H1 (cell line): ENCODE measurements at regions not wholly inside any gene's neighbourhood (a gene's known extent, or its start where the extent isn't known, plus 50 kb on each side); places are given as distances from the start of the nearest gene placed in this dataset.

Experiments used
- CTCF ChIA-PET: fragments of 300-600 bp; sonication (Branson Sonifier 250); formaldehyde crosslinking; loops from one replicate; lab custom pipeline; 2021; ENCODE audit not compliant: partially characterized antibody; lab: Charles Lee
- POLR2A ChIA-PET: fragments of 300-600 bp; sonication (Branson Sonifier 250); formaldehyde crosslinking; loops from one replicate; lab custom pipeline; 2021; ENCODE audit warnings: inconsistent platforms; ENCODE audit not compliant: partially characterized antibody; lab: Charles Lee
- DNase-seq, 2 experiments: peaks; one replicate each; pipeline versions ENCODE4 v3.0.0 to v3.0.0-alpha.2; 2010 to 2022; ENCODE audit warnings: low spot score in 2 of 2, low read depth in 1 of 2, mixed read lengths in 1 of 2
- FAIRE-seq: peaks from 2 replicates; lab custom pipeline; 2011; peaks lifted over from hg19 to GRCh38; lab: Jason Lieb, UNC
- H2AFZ ChIP-seq: 2 replicates; pipeline ENCODE4 v1.8.1; 2012; ENCODE audit warnings: low read length, inconsistent platforms
- H2AK5ac ChIP-seq: 2 replicates; pipeline ENCODE4 v1.6.1; 2013; ENCODE audit warnings: low read depth, low read length
- H2BK120ac ChIP-seq: replicated peaks from 2 replicates; pipeline ENCODE3; 2013; ENCODE audit warnings: low read depth, low read length, inconsistent platforms
- H2BK12ac ChIP-seq: 2 replicates; pipeline ENCODE4 v1.6.1; 2013; ENCODE audit warnings: low read depth, low read length
- H2BK15ac ChIP-seq: 2 replicates; pipeline ENCODE4 v1.6.1; 2013; ENCODE audit warnings: low read length
- H2BK20ac ChIP-seq: 2 replicates; pipeline ENCODE4 v1.6.1; 2013; ENCODE audit warnings: low read length
- H2BK5ac ChIP-seq: 2 replicates; pipeline ENCODE4 v1.6.1; 2013; ENCODE audit warnings: low read depth, low read length
- H3K14ac ChIP-seq: 2 replicates; pipeline ENCODE4 v1.6.1; 2013; ENCODE audit warnings: inconsistent platforms; ENCODE audit not compliant: insufficient read length
- H3K18ac ChIP-seq: 2 replicates; pipeline ENCODE4 v1.6.1; 2013; ENCODE audit warnings: low read length; ENCODE audit errors: extremely low read depth
- H3K23ac ChIP-seq: 2 replicates; pipeline ENCODE4 v1.6.1; 2013; ENCODE audit warnings: inconsistent platforms; ENCODE audit not compliant: insufficient read length
- H3K23me2 ChIP-seq: 2 replicates; pipeline ENCODE4 v1.6.1; 2013; ENCODE audit warnings: low read depth, low read length
- H3K27ac ChIP-seq: 2 replicates; pipeline ENCODE4 v1.6.1; 2011; ENCODE audit warnings: low read depth, low read length, inconsistent platforms
- H3K27me3 ChIP-seq, 4 experiments: replicated peaks in 1 of 4; 1 replicate in 1 of 4; 2 replicates in 3 of 4; pipeline versions ENCODE4 v1.6.1 to v1.8.1; 2011 to 2013; ENCODE audit warnings: low read length in 3 of 4, mild to moderate bottlenecking in 3 of 4, inconsistent platforms in 2 of 4, mixed read lengths in 2 of 4, moderate library complexity in 1 of 4; ENCODE audit not compliant: control insufficient read depth in 3 of 4, insufficient read depth in 3 of 4; ENCODE audit errors: extremely low read depth in 1 of 4
- H3K36me3 ChIP-seq, 4 experiments: 2 replicates each; pipeline versions ENCODE4 v1.6.1 to v1.8.1; 2011 to 2013; ENCODE audit warnings: mild to moderate bottlenecking in 4 of 4, low read length in 3 of 4, moderate library complexity in 2 of 4, control low read depth in 1 of 4, inconsistent platforms in 1 of 4; ENCODE audit not compliant: insufficient read depth in 4 of 4, control insufficient read depth in 2 of 4
- H3K4ac ChIP-seq: replicated peaks from 2 replicates; pipeline ENCODE3; 2013; ENCODE audit warnings: low read length, low read depth, mixed read lengths, inconsistent platforms; ENCODE audit not compliant: insufficient read length
- H3K4me1 ChIP-seq, 4 experiments: replicated peaks in 1 of 4; 1 replicate in 1 of 4; 2 replicates in 3 of 4; pipeline versions ENCODE4 v1.6.1 to v1.8.1; 2011 to 2013; ENCODE audit warnings: low read length in 3 of 4, inconsistent platforms in 2 of 4, mixed read lengths in 1 of 4; ENCODE audit not compliant: insufficient read depth in 4 of 4, control insufficient read depth in 3 of 4
- H3K4me2 ChIP-seq, 2 experiments: 2 replicates each; pipeline versions ENCODE4 v1.6.1 to v1.8.1; 2011 to 2013; ENCODE audit warnings: low read depth in 2 of 2, low read length in 2 of 2, control low read depth in 1 of 2, inconsistent platforms in 1 of 2, mild to moderate bottlenecking in 1 of 2; ENCODE audit not compliant: insufficient read depth in 1 of 2
- H3K4me3 ChIP-seq, 4 experiments: fragments of 200-600, 300-600 bp in 1 of 4; sonication (generic), shearing (Covaris generic), sonication (Bioruptor Twin) in 1 of 4; 2 replicates each; pipeline versions ENCODE4 v1.5.1 to v1.8.1; 2011 to 2016; ENCODE audit warnings: low read length in 4 of 4, low read depth in 3 of 4, control low read depth in 2 of 4, inconsistent platforms in 2 of 4, mild to moderate bottlenecking in 2 of 4, mixed read lengths in 1 of 4, moderate library complexity in 1 of 4; ENCODE audit not compliant: insufficient read depth in 2 of 4; ENCODE audit errors: extremely low read depth in 1 of 4
- H3K56ac ChIP-seq: replicated peaks from 2 replicates; pipeline ENCODE3; 2013; ENCODE audit warnings: low read depth, mild to moderate bottlenecking, mixed read lengths, low read length, inconsistent platforms; ENCODE audit not compliant: insufficient read length
- H3K79me1 ChIP-seq: 2 replicates; pipeline ENCODE4 v1.6.1; 2013; ENCODE audit warnings: low read depth, low read length, control low read depth
- H3K79me2 ChIP-seq, 2 experiments: 2 replicates each; pipeline versions ENCODE4 v1.6.1 to v1.8.1; 2012 to 2013; ENCODE audit warnings: low read length in 2 of 2, mild to moderate bottlenecking in 2 of 2, inconsistent platforms in 1 of 2; ENCODE audit not compliant: insufficient read depth in 2 of 2, control insufficient read depth in 1 of 2
- H3K9ac ChIP-seq, 4 experiments: replicated peaks in 1 of 4; 1 replicate in 1 of 4; 2 replicates in 3 of 4; pipeline versions ENCODE4 v1.6.1 to v1.8.1; 2011 to 2013; ENCODE audit warnings: low read depth in 3 of 4, low read length in 3 of 4, control low read depth in 2 of 4, mild to moderate bottlenecking in 2 of 4, moderate library complexity in 2 of 4, inconsistent platforms in 1 of 4; ENCODE audit errors: extremely low read depth in 1 of 4
- H3K9me3 ChIP-seq, 2 experiments: 2 replicates each; pipeline versions ENCODE4 v1.6.1 to v1.8.1; 2012 to 2013; ENCODE audit warnings: mild to moderate bottlenecking in 2 of 2, moderate library complexity in 2 of 2, control low read depth in 1 of 2, inconsistent platforms in 1 of 2, low read depth in 1 of 2, low read length in 1 of 2, mixed read lengths in 1 of 2; ENCODE audit not compliant: insufficient read depth in 2 of 2
- H4K20me1 ChIP-seq, 2 experiments: replicated peaks in 1 of 2; 2 replicates each; pipeline versions ENCODE3 to v1.8.1; 2011 to 2013; ENCODE audit warnings: inconsistent platforms in 2 of 2, low read length in 2 of 2, mild to moderate bottlenecking in 1 of 2; ENCODE audit not compliant: insufficient read depth in 2 of 2, control insufficient read depth in 1 of 2
- H4K5ac ChIP-seq: 2 replicates; pipeline ENCODE4 v1.6.1; 2013; ENCODE audit warnings: low read length, low read depth, mixed read lengths, inconsistent platforms; ENCODE audit not compliant: insufficient read length
- H4K8ac ChIP-seq: 2 replicates; pipeline ENCODE4 v1.8.0; 2013; ENCODE audit warnings: mild to moderate bottlenecking, moderate library complexity, low read length, inconsistent platforms; ENCODE audit not compliant: insufficient read depth; ENCODE audit errors: extremely low read depth
- H4K91ac ChIP-seq: replicated peaks from 2 replicates; pipeline ENCODE3; 2013; ENCODE audit warnings: low read length, mixed read lengths, inconsistent platforms; ENCODE audit not compliant: insufficient read length
- CBX8 ChIP-seq: fragments of 300-800, 300-1000 bp; sonication (generic); IDR thresholded peaks from 2 replicates; pipeline ENCODE4 v1.7.1; 2016; ENCODE audit warnings: low read depth, low read length, borderline replicate concordance
- GTF2F1 ChIP-seq: IDR thresholded peaks from 2 replicates; pipeline ENCODE4 v1.6.1; 2012; ENCODE audit warnings: low read depth, low read length, improper control_type of control experiment, borderline replicate concordance
- HDAC6 ChIP-seq: IDR thresholded peaks from one replicate; pipeline ENCODE4 v1.7.1; 2012; ENCODE audit warnings: low read depth, mild to moderate bottlenecking, inconsistent platforms, low read length, moderate library complexity
- KDM1A ChIP-seq: fragments of 200-600, 300-600 bp; sonication (generic); IDR thresholded peaks from 2 replicates; pipeline ENCODE4 v1.7.1; 2016; ENCODE audit warnings: mild to moderate bottlenecking, low read length, borderline replicate concordance
- SIN3A ChIP-seq, 2 experiments: IDR thresholded peaks in 1 of 2; conservative IDR thresholded peaks in 1 of 2; 2 replicates each; pipeline ENCODE4 v1.6.1; 2011 to 2012; ENCODE audit warnings: low read length in 2 of 2, improper control_type of control experiment in 1 of 2, low read depth in 1 of 2, mild to moderate bottlenecking in 1 of 2
- SIRT6 ChIP-seq: IDR thresholded peaks from one replicate; pipeline ENCODE4 v1.7.1; 2012; ENCODE audit warnings: low read length, inconsistent platforms
- TBP ChIP-seq: IDR thresholded peaks from 2 replicates; pipeline ENCODE4 v1.6.1; 2011; ENCODE audit warnings: low read depth, low read length, improper control_type of control experiment
- WGBS, 2 experiments: shearing (Covaris generic) in 1 of 2; methylation state at CpG; one replicate each; pipeline versions ENCODE4 v1.1.6 to v1.1.7; 2013 to 2015; ENCODE audit warnings: low lambda C conversion rate in 2 of 2, mixed read lengths in 2 of 2, inconsistent platforms in 1 of 2, low coverage in 1 of 2, missing lambda C conversion rate in 1 of 2; ENCODE audit not compliant: insufficient replicate concordance in 2 of 2, insufficient coverage in 1 of 2, insufficient read length in 1 of 2; ENCODE audit errors: extremely low coverage in 1 of 2, missing lambda C conversion rate in 1 of 2; 5-methylcytosine and 5-hydroxymethylcytosine counted together

DNA sequence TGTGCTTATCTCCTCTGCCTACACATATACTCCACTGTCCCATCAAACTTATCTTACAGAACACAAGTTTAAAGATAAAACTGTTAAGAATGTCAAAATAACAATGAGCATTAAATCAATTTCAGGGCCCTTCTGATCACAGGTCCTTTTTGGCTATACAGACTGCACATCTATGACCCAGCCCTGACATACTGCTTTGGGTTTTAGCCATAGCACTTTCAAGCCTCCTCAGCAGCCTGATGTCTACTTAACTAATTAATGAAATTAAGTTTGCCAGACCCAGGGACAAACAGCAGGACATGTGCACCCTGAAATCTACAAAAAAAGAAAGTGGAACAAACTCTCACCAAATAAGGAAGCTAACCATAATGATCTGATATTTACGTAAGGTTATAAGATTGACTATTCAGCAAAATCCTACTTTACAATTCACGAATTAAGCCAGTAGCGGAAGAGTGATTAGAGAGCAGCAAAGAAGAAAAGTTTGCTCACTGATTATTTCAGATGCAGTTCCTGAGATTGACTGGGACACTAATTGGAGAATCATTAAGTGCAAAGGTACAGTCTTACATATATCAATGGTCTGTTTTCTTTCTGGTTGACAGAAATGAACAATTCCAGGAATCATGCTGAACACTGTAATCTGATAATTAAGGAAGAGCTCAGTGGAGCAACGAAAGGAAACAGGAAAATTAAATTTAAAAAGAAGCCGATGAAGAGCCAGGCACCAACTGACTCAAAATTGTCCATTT, 669.3 kb upstream of the LRRN3 start:
- Histone ChIP-seq H4K5ac (no peak overlapping the region), H4K20me1 (no peaks in the 10 kb centered on the region), H3K4me3 (no peak overlapping the region), H3K23ac (no peak overlapping the region), H3K56ac (no peak overlapping the region), H2BK12ac (no peak overlapping the region), H3K23me2 (peaks cover 1% of the 10 kb centered on the region; the same call in 1 of the 2 replicates), H3K4ac (no peak overlapping the region), H4K8ac (no peak overlapping the region), H3K79me1 (no peaks in the 10 kb centered on the region), H3K4me1 (no peaks in the 10 kb centered on the region), H2AFZ (no peak overlapping the region), H2BK5ac (no peak overlapping the region), H3K27ac (no peak overlapping the region), H2BK20ac (no peak overlapping the region), H4K91ac (no peak overlapping the region)
- DNase-seq: no peak
- ChIA-PET CTCF (interaction anchor here (1.1 kb wide), 1 partner anchor 20 kb away, joined by 3 read pairs; no protein-coding TSS in a partner anchor), POLR2A (no interaction called here)
- WGBS, 2 experiments: 91% methylated on average over 5 of the region's 5 CpGs; no CpG with 5 or more reads in 1 of the 2 experiments
- TF ChIP-seq KDM1A (no peak), TBP (no peak), HDAC6 (no peak), SIRT6 (no peak), GTF2F1 (no peak), SIN3A (conservative IDR thresholded peaks at IDR 0.05 in 1 of 2, IDR thresholded peaks at IDR 0.05 in 1 of 2; ENCODE audit: low read depth in 1 of 2, low read length in 2 of 2) (no peak), CBX8 (no peak)
- TF ChIP-seq, all 59 proteins: peak for 0
- H3K9me3 ChIP-seq: no peaks in the 10 kb centered on the region
- H2AK5ac ChIP-seq: no peak overlapping the region
- no peak overlapping the region for H3K4me2 ChIP-seq
- FAIRE-seq: no peak
- no peak overlapping the region for H2BK120ac ChIP-seq
- H3K9ac ChIP-seq: no peak overlapping the region
- no peak overlapping the region for H2BK15ac ChIP-seq
- no peaks in the 10 kb centered on the region for H3K27me3 ChIP-seq
- H3K79me2 ChIP-seq: no peaks in the 10 kb centered on the region
- H3K36me3 ChIP-seq: no peaks in the 10 kb centered on the region
- H3K14ac ChIP-seq: no peak overlapping the region
- no peak overlapping the region for H3K18ac ChIP-seq
